ENCODE measurements at regions not wholly inside any gene's neighbourhood (a gene's known extent, or its start where the extent isn't known, plus 50 kb on each side); places are given as distances from the start of the nearest gene placed in this dataset.

- Histone ChIP-seq H3K36me3 (no peaks in the 10 kb centered on the region), H3K27ac (peak overlapping the region; percentile 15 to 90 (median 74); a peak in 21 of 22 replicates), H3K9me3 (replicated peaks in 1 of 11) (peaks cover 0 to 7% (median 0%) of the 10 kb centered on the region in 11 experiments; a peak in 1 of 22 replicates), H3K4me3 (peak overlapping the region in 9 of 10 experiments; percentile 16 to 53 (median 42); a peak in 17 of 20 replicates), H4K20me1 (peaks cover 0 to 3% (median 0%) of the 10 kb centered on the region in 11 experiments; a peak in 1 of 22 replicates), H3K4me2 (peak overlapping the region; percentile 90 to 99 (median 94)), H3K9ac (peak overlapping the region in 10 of 11 experiments; percentile 56 to 75 (median 68); a peak in 20 of 22 replicates), H3K4me1 (peaks cover 67 to 74% (median 70%) of the 10 kb centered on the region in 10 experiments), H3K27me3 (no peaks in the 10 kb centered on the region)
- TF ChIP-seq Cebpa-rat (IDR thresholded peaks at IDR 0.05): no peak
These were observed 124.2 kb downstream of the LY86 start for GRCh38 chr6:6712449-6713403.

DNA sequence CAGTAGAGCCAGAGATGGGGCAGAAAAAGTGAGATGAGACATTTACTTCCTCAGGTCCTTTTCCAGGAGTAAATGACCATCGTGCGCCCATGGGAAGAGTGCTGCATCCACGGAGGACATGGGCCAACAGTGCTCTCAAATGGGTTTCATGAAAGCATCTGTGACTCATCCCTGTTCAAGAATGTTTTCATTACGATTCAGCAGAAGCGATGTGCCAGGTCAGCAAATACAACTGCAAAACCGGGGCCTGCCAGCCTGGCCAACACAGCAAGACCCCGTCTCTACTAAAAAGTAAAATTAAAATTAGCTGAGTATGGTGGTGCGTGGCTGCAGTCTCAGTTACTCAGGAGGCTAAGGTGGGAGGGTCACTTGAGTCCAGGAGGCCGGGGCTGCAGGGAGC lies 125.1 kb downstream of the LY86 start:
- Histone ChIP-seq H3K36me3 (no peaks in the 10 kb centered on the region), H4K20me1 (peaks cover 0 to 3% (median 0%) of the 10 kb centered on the region in 11 experiments; a peak in 1 of 22 replicates), H3K4me2 (peak overlapping the region; percentile 90 to 99 (median 94))

DNA sequence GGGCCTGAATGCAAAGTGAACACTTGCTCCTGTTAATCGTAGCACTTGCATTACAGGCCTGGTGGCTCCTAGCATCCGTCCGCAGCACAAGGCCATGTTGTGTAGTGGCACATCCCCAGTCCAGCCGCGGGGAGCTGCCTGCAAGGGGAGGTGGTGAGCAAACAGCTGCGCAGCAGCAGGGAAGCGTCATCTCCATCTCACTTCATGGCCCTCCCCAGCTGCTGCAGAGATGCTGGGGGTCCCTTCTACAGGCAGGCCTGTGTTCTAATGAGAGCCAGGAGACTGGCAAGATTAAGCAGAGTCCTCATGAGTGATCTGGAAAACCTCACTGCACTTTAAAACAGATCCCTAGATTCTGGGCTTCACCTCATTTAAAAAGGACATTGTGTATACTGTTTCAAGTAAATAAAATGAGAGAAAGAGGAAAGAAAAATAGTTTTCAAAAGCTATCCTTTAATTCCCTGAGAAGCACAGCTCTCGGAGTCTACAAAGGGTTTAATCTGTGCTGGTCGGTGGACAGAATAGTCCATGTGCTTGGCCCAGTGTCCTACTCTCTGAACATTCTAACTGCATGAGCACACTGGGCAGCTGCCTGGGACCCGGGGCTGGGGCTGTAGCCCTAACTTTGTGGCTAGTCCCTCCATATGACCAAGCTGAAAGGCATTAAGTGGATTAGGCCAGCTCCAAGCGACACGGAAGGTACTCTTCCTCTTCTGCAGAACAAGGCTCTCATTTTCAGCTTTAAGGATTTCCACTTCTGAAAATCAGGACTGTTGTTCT lies 125.8 kb downstream of the LY86 start:
- TF ChIP-seq Cebpa-rat (IDR thresholded peaks at IDR 0.05): no peak
- peak overlapping the region in 8 of 11 experiments; percentile 62 to 75 (median 72); a peak in 11 of 22 replicates for H3K9ac ChIP-seq
- no peaks in the 10 kb centered on the region for H3K36me3 ChIP-seq
- peaks cover 0 to 3% (median 0%) of the 10 kb centered on the region in 11 experiments; a peak in 1 of 22 replicates for H4K20me1 ChIP-seq
- H3K4me3 ChIP-seq: 0 out of 20 replicates have a peak overlapping the region, but pooled peaks of 2 of the 10 experiments have one; percentile 4 to 27
- H3K9me3 ChIP-seq (replicated peaks in 1 of 11): peaks cover 0 to 2% (median 0%) of the 10 kb centered on the region in 11 experiments; a peak in 1 of 22 replicates
- H3K4me2 ChIP-seq: peak overlapping the region; percentile 90 to 99 (median 94)
- H3K4me1 ChIP-seq: peaks cover 80 to 89% (median 84%) of the 10 kb centered on the region in 10 experiments
- peak overlapping the region in 9 of 11 experiments; percentile 60 to 90 (median 79); a peak in 17 of 22 replicates for H3K27ac ChIP-seq
- H3K27me3 ChIP-seq: no peaks in the 10 kb centered on the region

More for the DNA sequence above, 125.1 kb downstream of the LY86 start:
- Histone ChIP-seq H3K27ac (peak overlapping the region in 9 of 11 experiments; percentile 60 to 90 (median 79); a peak in 18 of 22 replicates), H3K27me3 (no peaks in the 10 kb centered on the region), H3K9me3 (replicated peaks in 1 of 11) (peaks cover 0 to 7% (median 0%) of the 10 kb centered on the region in 11 experiments; a peak in 1 of 22 replicates), H3K4me1 (peaks cover 76 to 83% (median 79%) of the 10 kb centered on the region in 10 experiments), H3K9ac (peak overlapping the region in 10 of 11 experiments; percentile 56 to 75 (median 68); a peak in 17 of 22 replicates), H3K4me3 (peak overlapping the region in 8 of 10 experiments; percentile 4 to 53 (median 34); a peak in 6 of 20 replicates)
- no peak for TF ChIP-seq Cebpa-rat (IDR thresholded peaks at IDR 0.05)

- no peaks in the 10 kb centered on the region for H3K27me3 ChIP-seq
- H3K4me1 ChIP-seq: peaks cover 80 to 94% (median 85%) of the 10 kb centered on the region in 10 experiments
- no peak overlapping the region for H3K4me3 ChIP-seq
- TF ChIP-seq Cebpa-rat (IDR thresholded peaks at IDR 0.05): no peak
- no peaks in the 10 kb centered on the region for H3K36me3 ChIP-seq
- no peaks in the 10 kb centered on the region for H3K9me3 ChIP-seq (replicated peaks in 1 of 11)
- H3K9ac ChIP-seq: no peak overlapping the region
- H3K27ac ChIP-seq: peak overlapping the region in 5 of 11 experiments; percentile 1 to 90 (median 79); a peak in 8 of 22 replicates
- H3K4me2 ChIP-seq: peak overlapping the region; percentile 90 to 99 (median 94)
- peaks cover 0 to 3% (median 0%) of the 10 kb centered on the region in 11 experiments; a peak in 1 of 22 replicates for H4K20me1 ChIP-seq
These were observed 126.4 kb downstream of the LY86 start for GRCh38 chr6:6714953-6715352.

DNA sequence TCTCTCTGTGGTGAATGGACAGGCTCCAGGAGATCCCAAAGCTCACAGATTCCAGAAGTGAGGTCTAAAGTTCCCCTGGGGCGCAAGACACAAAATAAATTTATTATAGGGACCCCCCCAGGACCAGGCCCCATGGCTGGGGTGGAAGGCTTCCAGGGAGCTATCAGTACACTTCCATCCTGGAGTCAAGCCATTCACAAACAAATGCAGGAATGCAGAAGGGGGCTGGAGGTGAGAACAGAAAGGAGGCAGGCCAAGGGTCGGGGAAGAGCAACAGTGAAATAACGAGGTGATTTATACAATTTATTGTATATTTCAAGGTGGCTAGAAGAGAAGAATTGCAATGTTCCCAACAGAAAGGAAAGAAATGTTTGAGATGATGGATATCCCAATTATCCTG lies 126.9 kb downstream of the LY86 start:
- Histone ChIP-seq H3K9me3 (replicated peaks in 1 of 11) (no peaks in the 10 kb centered on the region), H3K27me3 (no peaks in the 10 kb centered on the region), H3K4me2 (peak overlapping the region in 10 of 11 experiments; percentile 90 to 99 (median 94); a peak in 18 of 22 replicates), H3K4me1 (peaks cover 76 to 91% (median 81%) of the 10 kb centered on the region in 10 experiments), H3K9ac (no peak overlapping the region), H4K20me1 (peaks cover 0 to 3% (median 0%) of the 10 kb centered on the region in 11 experiments; a peak in 1 of 22 replicates), H3K4me3 (no peak overlapping the region), H3K27ac (peak overlapping the region in 5 of 11 experiments; percentile 1 to 90 (median 79); a peak in 7 of 22 replicates), H3K36me3 (no peaks in the 10 kb centered on the region)
- no peak for TF ChIP-seq Cebpa-rat (IDR thresholded peaks at IDR 0.05)

DNA sequence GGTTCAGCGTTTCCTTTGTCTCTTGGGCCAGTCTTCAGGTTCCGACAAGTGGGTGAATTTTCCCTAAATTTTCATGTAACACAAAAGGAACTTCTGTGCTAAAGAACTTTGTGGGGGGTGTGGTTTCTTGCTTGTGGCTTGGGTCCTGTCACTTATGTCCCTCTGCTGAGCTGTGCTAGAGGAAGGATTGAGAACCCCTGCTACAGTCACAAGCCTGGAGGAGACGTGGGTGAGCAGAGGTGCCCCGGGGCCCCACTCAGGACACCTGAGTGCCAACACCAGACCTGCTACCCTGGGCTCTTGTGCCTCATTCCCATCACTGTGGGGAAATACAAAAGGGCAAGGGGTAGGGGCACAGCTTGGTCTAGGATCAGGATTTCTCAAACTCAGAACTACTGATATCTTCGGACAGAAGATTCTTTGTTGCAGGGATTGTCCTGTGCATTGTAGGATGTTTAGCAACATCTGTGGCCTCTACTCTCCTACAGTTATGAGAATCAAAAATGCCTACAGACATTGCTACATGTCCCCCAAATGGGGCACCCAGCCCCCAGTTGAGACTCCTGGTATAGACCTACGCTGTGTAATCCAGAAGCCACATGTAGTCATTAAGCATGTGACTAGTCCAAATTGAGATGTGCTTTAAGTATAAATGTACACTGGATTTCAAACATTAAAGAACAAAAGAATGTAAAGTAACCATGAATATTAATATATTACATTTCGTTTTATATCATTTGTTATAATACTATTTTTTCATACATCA lies 128.7 kb downstream of the LY86 start:
- TF ChIP-seq Cebpa-rat (IDR thresholded peaks at IDR 0.05): no peak
- peaks cover 0 to 2% (median 0%) of the 10 kb centered on the region in 11 experiments; a peak in 1 of 22 replicates for H4K20me1 ChIP-seq
- no peaks in the 10 kb centered on the region for H3K36me3 ChIP-seq
- no peaks in the 10 kb centered on the region for H3K9me3 ChIP-seq (replicated peaks in 1 of 11)
- peak overlapping the region in 9 of 11 experiments; percentile 30 to 69 (median 59); a peak in 15 of 22 replicates for H3K27ac ChIP-seq
- H3K4me1 ChIP-seq: peaks cover 70 to 88% (median 76%) of the 10 kb centered on the region in 10 experiments
- H3K4me2 ChIP-seq: peak overlapping the region; percentile 56 to 89 (median 80)
- no peak overlapping the region for H3K4me3 ChIP-seq
- peak overlapping the region in 4 of 11 experiments; percentile 2 to 50 (median 26); a peak in 6 of 22 replicates for H3K9ac ChIP-seq
- no peaks in the 10 kb centered on the region for H3K27me3 ChIP-seq

DNA sequence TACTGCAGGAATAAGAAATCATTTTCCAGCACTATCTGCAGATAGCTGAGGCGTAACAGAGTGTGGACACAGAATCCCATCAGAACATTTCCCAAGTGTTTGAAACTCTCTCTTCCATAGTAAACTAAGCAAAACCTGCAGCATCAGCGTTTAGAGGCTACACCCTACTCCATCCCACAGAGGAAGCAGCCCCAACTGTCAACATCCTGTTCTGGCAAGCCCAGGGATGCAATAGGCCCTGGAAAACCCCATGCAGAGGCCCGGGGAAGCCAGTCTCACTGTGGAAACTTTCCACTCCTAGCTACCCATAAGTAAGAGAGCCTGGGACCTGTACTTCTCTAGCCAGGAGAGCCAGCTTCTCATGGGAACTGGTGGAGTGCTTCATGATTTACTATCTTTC lies 129.4 kb downstream of the LY86 start:
- H3K4me3 ChIP-seq: 0 out of 20 replicates have a peak overlapping the region, but pooled peaks of 1 of the 10 experiments have one; percentile 9
- no peak for TF ChIP-seq Cebpa-rat (IDR thresholded peaks at IDR 0.05)
- H4K20me1 ChIP-seq: no peaks in the 10 kb centered on the region
- peak overlapping the region in 10 of 11 experiments; percentile 2 to 76 (median 60); a peak in 16 of 22 replicates for H3K27ac ChIP-seq
- peak overlapping the region in 5 of 11 experiments; percentile 2 to 50 (median 12); a peak in 6 of 22 replicates for H3K9ac ChIP-seq
- no peaks in the 10 kb centered on the region for H3K9me3 ChIP-seq (replicated peaks in 1 of 11)
- peaks cover 70 to 88% (median 76%) of the 10 kb centered on the region in 10 experiments for H3K4me1 ChIP-seq
- H3K4me2 ChIP-seq: peak overlapping the region; percentile 56 to 89 (median 80)
- no peaks in the 10 kb centered on the region for H3K36me3 ChIP-seq
- no peaks in the 10 kb centered on the region for H3K27me3 ChIP-seq
